ENCODE measurements at regions not wholly inside any gene's neighbourhood (a gene's known extent, or its start where the extent isn't known, plus 50 kb on each side); places are given as distances from the start of the nearest gene placed in this dataset.

DNA sequence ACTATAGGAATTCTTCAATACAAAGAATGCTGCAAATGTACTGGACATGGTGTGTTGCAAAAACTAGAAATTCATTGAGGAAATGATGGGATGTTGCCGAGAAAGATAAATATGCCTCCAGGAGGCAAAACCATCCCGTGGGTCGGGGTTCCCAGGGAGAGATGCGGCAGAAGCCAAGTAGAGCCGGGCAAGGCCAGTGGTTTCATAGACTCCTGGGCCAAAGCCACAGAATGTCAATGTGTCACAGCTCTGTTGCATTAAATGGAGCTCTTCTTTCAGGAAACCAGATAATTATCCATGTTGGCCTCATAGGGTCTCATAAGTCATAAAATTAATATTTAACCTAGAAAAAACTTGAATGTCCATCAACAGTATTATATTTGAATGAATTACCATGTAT, 419.5 kb upstream of the CDH10 start:
- TF ChIP-seq TAF1 (IDR thresholded peaks at IDR 0.05; ENCODE audit: borderline replicate concordance, low read depth, low read length) (no peak), POLR2AphosphoS5 (IDR thresholded peaks at IDR 0.05; ENCODE audit: low read depth, low read length) (no peak), POLR2A (IDR thresholded peaks at IDR 0.05; ENCODE audit: low read depth, low read length) (no peak)
